Neural progenitor cell (in vitro differentiated cells): ENCODE measurements at regions not wholly inside any gene's neighbourhood (a gene's known extent, or its start where the extent isn't known, plus 50 kb on each side); places are given as distances from the start of the nearest gene placed in this dataset.

Experiments used
- DNase-seq: peaks from one replicate; pipeline ENCODE4 v3.0.0-alpha.2; 2016; ENCODE audit warnings: low spot score
- H2AFZ ChIP-seq: fragments of 200-600 bp; sonication (generic); replicated peaks from 2 replicates; pipeline ENCODE4 v1.6.1; 2016; ENCODE audit warnings: antibody characterized with exemption
- H3F3A ChIP-seq: fragments of 200-600 bp; sonication (generic); 2 replicates; pipeline ENCODE4 v1.6.1; 2016; ENCODE audit warnings: antibody characterized with exemption, low read depth
- H3K27ac ChIP-seq: fragments of 200-600 bp; sonication (generic); 2 replicates; pipeline ENCODE4 v1.5.1; 2016; ENCODE audit warnings: mild to moderate bottlenecking
- H3K27me3 ChIP-seq: fragments of 200-600 bp; sonication (generic); 2 replicates; pipeline ENCODE4 v1.6.1; 2016; ENCODE audit warnings: mild to moderate bottlenecking, moderate library complexity
- H3K36me3 ChIP-seq: fragments of 200-600 bp; sonication (generic); 2 replicates; pipeline ENCODE4 v1.5.1; 2016
- H3K4me1 ChIP-seq: fragments of 200-600 bp; sonication (generic); 2 replicates; pipeline ENCODE4 v1.6.1; 2016; ENCODE audit warnings: mixed run types
- H3K4me2 ChIP-seq: fragments of 200-600 bp; sonication (generic); 2 replicates; pipeline ENCODE4 v1.6.1; 2016
- H3K4me3 ChIP-seq: fragments of 200-600 bp; sonication (generic); 2 replicates; pipeline ENCODE4 v1.5.1; 2016
- H3K79me2 ChIP-seq: fragments of 200-600 bp; sonication (generic); 2 replicates; pipeline ENCODE4 v1.6.1; 2016; ENCODE audit warnings: low read depth
- H3K9ac ChIP-seq: fragments of 200-600 bp; sonication (generic); 2 replicates; pipeline ENCODE4 v1.6.1; 2016
- H3K9me3 ChIP-seq: fragments of 200-600 bp; sonication (generic); 2 replicates; pipeline ENCODE4 v1.5.1; 2016; ENCODE audit warnings: low read depth
- H4K20me1 ChIP-seq: fragments of 200-600 bp; sonication (generic); 2 replicates; pipeline ENCODE4 v1.6.1; 2016; ENCODE audit warnings: low read depth
- H3K27ac Mint-ChIP-seq: 3 replicates; pipeline ENCODE4 v1.8.0; 2021; ENCODE audit warnings: mixed read lengths
- H3K27me3 Mint-ChIP-seq: 2 replicates; pipeline ENCODE4 v1.8.0; 2022; ENCODE audit warnings: low read depth, mild to moderate bottlenecking, inconsistent platforms, moderate library complexity, mixed read lengths; ENCODE audit not compliant: insufficient read depth
- H3K36me3 Mint-ChIP-seq: 3 replicates; pipeline ENCODE4 v1.8.0; 2021; ENCODE audit warnings: mixed read lengths
- H3K4me1 Mint-ChIP-seq: 3 replicates; pipeline ENCODE4 v1.8.0; 2021; ENCODE audit warnings: mixed read lengths
- H3K4me3 Mint-ChIP-seq: 3 replicates; pipeline ENCODE4 v1.8.0; 2021; ENCODE audit warnings: mild to moderate bottlenecking, moderate library complexity, mixed read lengths
- H3K9me3 Mint-ChIP-seq: 3 replicates; pipeline ENCODE4 v1.8.0; 2020; ENCODE audit warnings: mixed read lengths
- EZH2 ChIP-seq: fragments of 200-600 bp; sonication (generic); IDR thresholded peaks from 2 replicates; pipeline ENCODE4 v1.6.1; 2017; ENCODE audit warnings: antibody characterized with exemption, mild to moderate bottlenecking, moderate library complexity
- EZH2phosphoT487 ChIP-seq: fragments of 200-600 bp; sonication (generic); IDR thresholded peaks from 2 replicates; pipeline ENCODE4 v1.6.1; 2017; ENCODE audit warnings: antibody characterized with exemption
- TF ChIP-seq, protein P1 (sequence below): fragments of 200-600 bp; sonication (generic); IDR thresholded peaks from 2 replicates; pipeline ENCODE4 v1.5.1; 2017; ENCODE audit warnings: antibody characterized with exemption, mild to moderate bottlenecking

DNA sequence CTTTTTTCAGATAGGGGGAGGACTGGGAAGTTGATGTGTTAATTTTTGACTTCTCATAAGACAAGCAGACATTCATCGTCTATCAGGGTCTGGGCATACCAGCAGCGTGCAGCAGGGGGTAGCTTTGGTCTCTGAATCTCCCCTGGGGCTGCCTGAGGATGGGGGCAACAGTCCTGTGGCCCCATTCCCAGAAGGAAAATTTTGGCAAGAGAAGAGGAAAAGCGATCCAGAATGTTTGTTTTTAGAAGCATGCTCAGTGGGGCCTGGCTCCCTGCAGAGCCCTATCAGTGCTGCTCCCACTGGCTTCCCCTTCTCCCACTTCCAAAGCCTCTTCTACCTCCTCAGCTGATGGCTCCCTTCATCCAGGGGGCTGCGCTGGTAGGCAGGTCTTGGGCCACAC is 194.8 kb upstream of the IL12B start:
- no peak for DNase-seq
- no peak overlapping the region for H2AFZ ChIP-seq
- no peak overlapping the region for H3K27ac ChIP-seq
- H3K9ac ChIP-seq = no peak overlapping the region
- no peak overlapping the region for H3K4me3 ChIP-seq
- Mint-ChIP-seq H3K4me3 (no peak overlapping the region), H3K27ac (no peak overlapping the region), H3K4me1 (peaks cover 5% of the 10 kb centered on the region), H3K9me3 (no peaks in the 10 kb centered on the region), H3K36me3 (no peaks in the 10 kb centered on the region), H3K27me3 (peaks cover 3% of the 10 kb centered on the region)
- no peak for TF ChIP-seq EZH2
- TF ChIP-seq EZH2phosphoT487 = no peak
- TF ChIP-seq, protein P1, sequence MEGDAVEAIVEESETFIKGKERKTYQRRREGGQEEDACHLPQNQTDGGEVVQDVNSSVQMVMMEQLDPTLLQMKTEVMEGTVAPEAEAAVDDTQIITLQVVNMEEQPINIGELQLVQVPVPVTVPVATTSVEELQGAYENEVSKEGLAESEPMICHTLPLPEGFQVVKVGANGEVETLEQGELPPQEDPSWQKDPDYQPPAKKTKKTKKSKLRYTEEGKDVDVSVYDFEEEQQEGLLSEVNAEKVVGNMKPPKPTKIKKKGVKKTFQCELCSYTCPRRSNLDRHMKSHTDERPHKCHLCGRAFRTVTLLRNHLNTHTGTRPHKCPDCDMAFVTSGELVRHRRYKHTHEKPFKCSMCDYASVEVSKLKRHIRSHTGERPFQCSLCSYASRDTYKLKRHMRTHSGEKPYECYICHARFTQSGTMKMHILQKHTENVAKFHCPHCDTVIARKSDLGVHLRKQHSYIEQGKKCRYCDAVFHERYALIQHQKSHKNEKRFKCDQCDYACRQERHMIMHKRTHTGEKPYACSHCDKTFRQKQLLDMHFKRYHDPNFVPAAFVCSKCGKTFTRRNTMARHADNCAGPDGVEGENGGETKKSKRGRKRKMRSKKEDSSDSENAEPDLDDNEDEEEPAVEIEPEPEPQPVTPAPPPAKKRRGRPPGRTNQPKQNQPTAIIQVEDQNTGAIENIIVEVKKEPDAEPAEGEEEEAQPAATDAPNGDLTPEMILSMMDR = no peak
- H3K4me1 ChIP-seq = no peaks in the 10 kb centered on the region
- H3K79me2 ChIP-seq = no peaks in the 10 kb centered on the region
- no peaks in the 10 kb centered on the region for H3F3A ChIP-seq
- H3K27me3 ChIP-seq = no peaks in the 10 kb centered on the region
- no peaks in the 10 kb centered on the region for H3K36me3 ChIP-seq
- H3K4me2 ChIP-seq = no peak overlapping the region
- no peaks in the 10 kb centered on the region for H3K9me3 ChIP-seq
- H4K20me1 ChIP-seq = no peaks in the 10 kb centered on the region

- TF ChIP-seq EZH2 (no peak), EZH2phosphoT487 (no peak)
- TF ChIP-seq, protein P1 = no peak
- Mint-ChIP-seq H3K4me1 (peaks cover 5% of the 10 kb centered on the region), H3K4me3 (no peak overlapping the region), H3K36me3 (no peaks in the 10 kb centered on the region), H3K27ac (peak overlapping the region; percentile 7), H3K9me3 (no peaks in the 10 kb centered on the region), H3K27me3 (no peaks in the 10 kb centered on the region)
- Histone ChIP-seq H3F3A (no peaks in the 10 kb centered on the region), H3K4me1 (no peaks in the 10 kb centered on the region), H3K9me3 (no peaks in the 10 kb centered on the region), H3K4me3 (no peak overlapping the region), H3K27ac (no peak overlapping the region), H3K9ac (no peak overlapping the region), H3K4me2 (no peak overlapping the region), H3K79me2 (no peaks in the 10 kb centered on the region), H4K20me1 (no peaks in the 10 kb centered on the region), H3K27me3 (no peaks in the 10 kb centered on the region), H2AFZ (no peak overlapping the region), H3K36me3 (no peaks in the 10 kb centered on the region)
- DNase-seq = no peak
These were observed 197.4 kb upstream of the IL12B start for GRCh38 chr5:159527546-159528254.

GRCh38 chr5:159531554-159532105 is 201.3 kb upstream of the IL12B start:
- no peak overlapping the region for H3K4me2 ChIP-seq
- H3K9me3 Mint-ChIP-seq = no peaks in the 10 kb centered on the region
- H3F3A ChIP-seq = no peaks in the 10 kb centered on the region
- no peak overlapping the region for H3K9ac ChIP-seq
- no peak overlapping the region for H3K27ac ChIP-seq
- H3K27me3 ChIP-seq = no peaks in the 10 kb centered on the region
- no peak overlapping the region for H2AFZ ChIP-seq
- H3K27ac Mint-ChIP-seq = no peak overlapping the region
- no peaks in the 10 kb centered on the region for H3K9me3 ChIP-seq
- no peak overlapping the region for H3K4me3 ChIP-seq
- no peaks in the 10 kb centered on the region for H3K79me2 ChIP-seq
- no peaks in the 10 kb centered on the region for H3K4me1 ChIP-seq
- no peaks in the 10 kb centered on the region for H3K36me3 ChIP-seq
- no peaks in the 10 kb centered on the region for H3K27me3 Mint-ChIP-seq
- TF ChIP-seq, protein P1 = no peak
- TF ChIP-seq EZH2 (no peak), EZH2phosphoT487 (no peak)
- no peaks in the 10 kb centered on the region for H4K20me1 ChIP-seq
- no peak overlapping the region for H3K4me3 Mint-ChIP-seq
- H3K36me3 Mint-ChIP-seq = no peaks in the 10 kb centered on the region
- no peak for DNase-seq
- H3K4me1 Mint-ChIP-seq = peaks cover 5% of the 10 kb centered on the region
